ENCODE measurements at regions not wholly inside any gene's neighbourhood (a gene's known extent, or its start where the extent isn't known, plus 50 kb on each side); places are given as distances from the start of the nearest gene placed in this dataset.

DNA sequence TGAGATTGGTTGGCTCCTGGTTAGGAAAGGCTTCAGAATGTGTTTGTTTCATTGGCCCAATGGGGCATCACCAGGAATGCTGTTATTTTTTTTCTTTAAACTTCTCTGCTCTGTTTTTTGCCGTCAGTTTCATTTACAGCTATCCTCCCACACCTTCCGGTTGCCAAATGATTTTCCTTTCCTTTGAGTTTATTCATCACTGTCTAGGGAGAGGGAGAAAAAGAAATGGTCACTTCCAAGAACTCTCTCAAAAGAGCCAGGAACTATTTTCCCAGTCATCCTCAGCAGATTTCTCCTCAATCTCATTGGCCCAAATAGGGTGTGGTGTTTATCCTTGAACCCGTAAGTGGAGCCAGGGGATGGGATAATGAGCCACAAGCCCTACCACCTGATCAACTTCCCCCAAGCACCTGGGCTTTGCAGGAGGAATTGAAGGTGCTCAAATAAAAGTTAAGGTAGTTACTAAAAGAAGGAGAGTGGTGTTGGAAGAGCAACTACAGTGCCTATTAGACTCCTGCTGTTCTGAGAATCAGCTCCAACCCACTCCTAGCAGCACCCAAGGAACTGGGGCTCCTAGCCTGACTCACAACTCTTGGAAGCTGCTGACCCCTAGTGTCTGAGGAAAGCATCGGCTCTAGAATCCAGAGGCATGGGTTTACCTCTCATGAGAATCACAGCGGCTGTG, 183.8 kb upstream of the IL12A start:
- DNase-seq (ENCODE audit: low read depth) = peak; percentile 83

- DNase-seq (ENCODE audit: low read depth) = no peak
Measured at GRCh38 chr3:159805411-159805772, 183.2 kb upstream of the IL12A start.

GRCh38 chr3:159806412-159806811, 182.2 kb upstream of the IL12A start:
- DNase-seq (ENCODE audit: low read depth) = no peak

DNA sequence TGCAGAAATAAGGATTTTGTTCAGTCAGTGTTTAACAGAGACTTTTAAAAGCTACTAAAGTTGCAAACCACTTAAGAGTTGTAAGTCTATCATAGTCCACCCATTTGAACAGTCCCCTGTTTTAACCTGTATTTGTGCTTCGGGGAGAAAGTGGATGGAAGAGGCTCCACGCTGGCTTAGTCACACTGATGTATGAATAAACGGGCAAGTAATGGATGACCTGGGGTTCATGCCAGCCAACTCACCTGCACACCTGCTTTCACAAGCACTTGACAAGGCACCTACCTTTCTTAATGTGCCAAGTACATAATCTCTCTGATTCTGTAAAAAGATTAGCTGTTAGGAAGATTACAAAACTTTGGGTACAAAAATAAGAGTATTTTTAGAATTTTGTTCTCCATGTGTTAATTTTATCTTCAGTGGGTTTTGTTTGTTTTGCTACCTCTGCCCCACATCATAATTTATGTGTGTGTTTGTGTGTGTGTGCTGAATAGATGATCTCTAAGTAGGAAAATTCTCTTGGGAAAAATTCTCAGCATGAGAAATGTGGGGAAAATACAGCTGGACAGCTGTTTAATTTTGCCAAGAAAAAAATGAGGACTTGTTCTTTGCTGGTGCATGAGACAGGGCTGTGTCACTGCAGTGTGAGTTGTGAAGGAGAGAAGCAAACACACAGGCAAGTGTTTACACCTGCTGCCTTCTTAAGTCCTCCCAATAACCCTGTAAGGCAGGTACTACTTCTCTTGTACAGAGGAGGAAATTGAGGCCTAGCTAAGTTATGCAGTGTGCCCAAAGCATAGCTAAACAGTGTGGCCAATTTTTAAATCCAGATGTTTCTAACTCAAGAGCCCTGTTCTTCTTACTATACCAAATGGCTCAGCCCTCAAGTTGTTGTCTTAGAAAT, 181.2 kb upstream of the IL12A start:
- DNase-seq (ENCODE audit: low read depth) = no peak

GRCh38 chr3:159813822-159814531, 174.7 kb upstream of the IL12A start:
- peak; percentile 85 for DNase-seq (ENCODE audit: low read depth)

- DNase-seq (ENCODE audit: low read depth) = no peak
Measured at GRCh38 chr3:159816512-159816911, 172.1 kb upstream of the IL12A start.

DNA sequence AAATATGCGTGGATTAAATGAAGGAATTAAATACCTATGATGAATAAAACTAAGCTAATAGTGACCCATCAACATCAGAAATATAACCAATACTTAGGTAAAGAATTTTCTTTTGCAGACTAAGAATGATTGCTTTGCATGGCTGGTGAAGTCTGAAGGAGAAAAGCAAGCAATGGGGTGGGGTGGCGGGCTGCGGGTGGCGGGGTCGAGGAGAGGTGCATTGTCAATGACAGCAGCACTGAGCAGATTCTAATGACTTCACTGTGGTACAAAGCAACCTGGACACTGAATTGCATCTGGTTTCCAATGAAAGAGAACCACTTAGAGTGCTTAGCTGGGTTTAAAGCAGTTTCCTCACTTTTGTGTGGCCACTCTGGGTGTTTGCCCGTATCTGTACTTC, 171.5 kb upstream of the IL12A start:
- no peak for DNase-seq (ENCODE audit: low read depth)

DNA sequence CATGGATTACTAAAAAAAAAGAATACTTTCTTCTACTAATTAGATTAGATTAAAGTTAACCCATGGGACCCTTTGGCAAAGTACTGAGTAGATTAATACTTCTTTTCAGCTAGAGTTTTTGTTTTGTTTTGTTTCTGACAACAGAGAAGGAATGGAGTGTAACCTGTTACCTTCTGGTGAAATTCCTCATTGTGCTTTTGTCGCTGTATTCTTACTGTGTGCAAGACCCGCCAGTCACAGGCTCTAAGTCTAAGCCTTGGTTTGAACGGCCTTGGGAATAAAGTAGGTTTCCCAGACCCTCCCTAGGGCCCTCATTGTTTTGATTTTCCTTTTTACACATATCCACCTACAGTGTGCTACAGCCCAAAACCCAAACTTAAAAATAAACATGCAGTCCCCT, 171.1 kb upstream of the IL12A start:
- DNase-seq (ENCODE audit: low read depth) = no peak

DNA sequence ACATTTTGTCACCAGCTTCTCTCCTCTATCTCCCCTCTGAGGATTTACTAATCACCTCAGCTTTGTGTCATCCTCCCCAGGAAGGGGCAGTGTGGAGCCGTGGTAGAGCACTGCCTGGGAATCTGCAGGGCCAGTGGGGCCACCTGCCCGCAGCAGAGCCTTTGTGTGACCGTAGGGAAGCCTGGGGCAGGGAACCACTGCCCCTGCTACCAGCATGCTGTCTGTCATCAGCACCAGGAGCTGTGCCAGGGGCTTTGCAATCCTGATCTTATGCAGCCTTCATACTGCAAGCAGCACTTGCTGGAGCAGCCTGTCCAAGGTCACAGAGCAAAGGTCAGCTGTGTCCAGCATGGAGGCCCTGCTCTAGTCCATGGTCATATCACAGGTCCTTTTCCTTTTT, 170.2 kb upstream of the IL12A start:
- no peak for DNase-seq (ENCODE audit: low read depth)

- DNase-seq (ENCODE audit: low read depth) = no peak
Measured at GRCh38 chr3:159818997-159819500, 169.6 kb upstream of the IL12A start.

GRCh38 chr3:159819676-159820075, 169.0 kb upstream of the IL12A start:
- no peak for DNase-seq (ENCODE audit: low read depth)

DNA sequence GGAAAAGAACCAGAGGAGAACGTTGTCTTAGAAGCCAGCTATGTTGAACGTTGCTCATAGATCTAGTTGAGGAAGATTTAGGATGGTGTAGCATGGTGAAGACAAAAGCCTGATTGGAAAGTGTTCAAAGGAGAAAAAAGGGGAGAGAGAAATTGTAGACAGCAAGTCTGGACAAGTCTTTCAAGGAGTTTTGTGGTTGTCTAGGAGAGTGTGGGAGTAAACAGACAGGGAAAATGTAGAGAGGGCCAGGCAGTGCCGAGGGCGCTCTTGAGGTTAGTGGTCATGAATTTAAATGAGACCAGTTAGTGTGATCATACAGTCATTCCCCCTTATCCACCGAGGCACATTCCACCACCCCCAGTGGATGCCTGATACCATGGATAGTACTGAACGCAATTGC, 167.5 kb upstream of the IL12A start:
- DNase-seq (ENCODE audit: low read depth) = peak; percentile 74

DNA sequence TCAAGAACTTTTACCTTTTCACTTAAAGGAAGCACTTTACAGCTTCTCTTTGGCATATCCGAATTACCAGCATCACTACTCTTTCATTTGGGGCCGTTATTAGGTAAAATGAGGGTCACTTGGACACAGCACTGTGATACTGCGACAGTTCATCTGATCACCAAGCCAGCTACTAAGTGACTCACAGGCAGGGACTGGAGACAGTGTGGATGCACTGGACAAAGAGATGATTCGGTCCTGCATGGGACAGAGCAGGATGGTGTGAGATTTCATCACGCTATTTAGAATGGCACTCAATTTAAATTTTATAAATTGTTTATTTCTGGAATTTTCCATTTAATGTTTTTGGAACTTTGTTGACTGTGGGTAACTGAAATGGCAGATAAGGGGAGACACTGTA, 166.9 kb upstream of the IL12A start:
- no peak for DNase-seq (ENCODE audit: low read depth)

GRCh38 chr3:159823780-159824179, 164.9 kb upstream of the IL12A start:
- no peak for DNase-seq (ENCODE audit: low read depth)

DNA sequence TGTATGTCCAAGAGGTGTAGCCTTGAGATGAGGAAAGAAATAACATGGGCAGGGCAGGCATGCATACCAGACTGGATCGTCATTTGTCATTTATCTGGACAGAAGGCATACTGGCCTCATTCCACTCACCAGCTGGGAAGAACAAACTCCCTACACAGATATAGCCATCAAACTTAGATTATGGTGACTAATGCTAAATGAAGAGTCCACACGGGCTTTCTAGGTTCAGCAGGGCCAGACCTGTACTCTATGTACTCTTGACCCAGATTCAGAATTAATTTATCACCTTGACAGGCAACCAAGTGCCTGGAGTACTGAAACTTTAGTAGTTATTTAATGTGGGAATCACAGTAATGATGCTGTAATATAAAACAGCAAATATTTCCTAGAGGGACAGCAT, 164.3 kb upstream of the IL12A start:
- DNase-seq (ENCODE audit: low read depth) = peak; percentile 96

DNA sequence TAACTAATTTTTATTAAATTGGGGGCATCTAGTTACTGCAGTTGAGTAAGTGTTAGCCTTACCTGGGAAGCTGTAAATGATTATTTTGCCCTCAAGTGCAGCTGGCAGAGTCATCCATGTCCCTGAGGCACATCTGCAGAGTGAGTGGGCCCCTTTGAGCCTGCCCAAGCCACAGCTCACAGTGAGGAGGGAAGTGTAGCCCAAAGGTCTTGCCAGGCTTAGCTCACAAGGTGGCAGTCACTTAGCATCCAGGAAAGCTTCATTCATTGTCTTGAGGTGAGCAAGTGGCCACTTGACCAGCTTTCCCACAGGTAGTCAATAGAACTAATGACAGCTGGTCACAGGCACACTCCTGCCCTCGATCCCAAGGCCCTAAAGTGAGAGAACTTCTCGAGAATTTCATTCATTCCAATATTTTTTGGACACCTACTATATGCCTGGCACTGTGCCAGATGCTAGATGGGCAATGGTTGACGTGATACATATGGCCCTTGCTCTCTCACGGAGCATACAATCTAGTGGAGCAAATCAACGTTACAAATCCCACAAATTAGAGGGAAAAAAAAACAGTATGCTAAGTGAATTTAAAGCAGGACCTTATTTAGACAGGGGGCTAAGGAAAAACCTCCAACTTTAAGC, 163.3 kb upstream of the IL12A start:
- DNase-seq (ENCODE audit: low read depth) = no peak

DNA sequence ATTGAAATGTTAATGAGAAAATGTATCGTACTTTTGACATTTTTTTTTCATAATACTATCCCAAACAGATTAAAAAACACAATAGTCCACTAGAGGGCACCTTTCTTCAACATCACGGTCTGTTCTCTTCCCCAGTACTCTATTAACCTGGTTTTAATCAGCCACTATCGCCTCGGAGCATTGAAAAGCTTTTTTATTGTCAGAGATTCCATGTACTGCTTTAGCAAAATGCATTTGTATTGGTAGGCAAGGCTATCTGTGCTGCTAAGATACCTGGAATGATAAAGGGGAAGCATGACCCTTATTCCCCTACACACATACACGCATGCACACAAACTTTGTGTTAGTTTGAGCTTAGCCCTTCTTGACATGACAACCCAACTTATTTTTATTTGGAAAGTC, 160.1 kb upstream of the IL12A start:
- peak; percentile 64 for DNase-seq (ENCODE audit: low read depth)

DNA sequence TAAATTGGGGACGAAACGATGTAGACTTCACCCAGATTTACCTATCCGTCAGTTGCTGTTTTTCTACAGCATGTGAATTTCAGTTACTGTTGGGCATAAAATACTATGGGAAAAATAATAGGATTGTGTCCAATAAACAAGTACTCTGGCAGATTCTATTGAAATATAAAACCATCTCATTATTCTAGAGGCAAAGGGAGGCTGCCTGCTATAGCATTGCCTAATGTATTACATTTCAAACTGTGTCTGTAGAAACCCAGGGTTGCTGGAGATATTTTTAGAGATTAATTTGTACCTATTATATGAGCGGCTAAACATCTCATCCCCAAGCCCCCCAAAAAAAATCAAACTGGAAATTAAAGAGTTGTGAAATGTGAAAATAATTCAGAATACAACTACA, 159.6 kb upstream of the IL12A start:
- no peak for DNase-seq (ENCODE audit: low read depth)

- peak; percentile 85 for DNase-seq (ENCODE audit: low read depth)
Measured at GRCh38 chr3:159829539-159830227, 159.0 kb upstream of the IL12A start.

- peak; percentile 77 for DNase-seq (ENCODE audit: low read depth)
Measured at GRCh38 chr3:159830523-159831154, 158.0 kb upstream of the IL12A start.
